Natural killer cell (primary cell): ENCODE measurements at regions not wholly inside any gene's neighbourhood (a gene's known extent, or its start where the extent isn't known, plus 50 kb on each side); places are given as distances from the start of the nearest gene placed in this dataset.

Source experiments
- ATAC-seq, 3 donors: fragments of 150-1000 bp in 2 of 3; fragments of 200-7000 bp in 1 of 3; cut with Tn5 transposase; 1 replicate in 1 of 3; 2 replicates in 2 of 3; pipeline ENCODE4 v1.10.0; 2021; ENCODE audit warnings: mild to moderate bottlenecking in 2 of 3, moderate library complexity in 2 of 3
- DNase-seq, 2 donors: peaks; one replicate each; pipeline versions ENCODE4 v3.0.0 to v3.0.0-alpha.2; 2013 to 2021; ENCODE audit warnings: mixed read lengths in 1 of 2
- H3K27ac ChIP-seq: one replicate; pipeline ENCODE4 v1.5.1; 2013; ENCODE audit warnings: mild to moderate bottlenecking, low read length
- H3K27me3 ChIP-seq: one replicate; pipeline ENCODE4 v1.6.1; 2013; ENCODE audit warnings: low read length; ENCODE audit not compliant: control insufficient read depth, insufficient read depth
- H3K36me3 ChIP-seq: one replicate; pipeline ENCODE4 v1.6.1; 2013; ENCODE audit warnings: low read length; ENCODE audit not compliant: control insufficient read depth, insufficient read depth
- H3K4me1 ChIP-seq: one replicate; pipeline ENCODE4 v1.6.1; 2013; ENCODE audit warnings: low read length; ENCODE audit not compliant: control insufficient read depth, insufficient read depth
- H3K4me3 ChIP-seq: one replicate; pipeline ENCODE4 v1.5.1; 2013; ENCODE audit warnings: low read length
- H3K9me3 ChIP-seq: one replicate; pipeline ENCODE4 v1.6.1; 2013; ENCODE audit warnings: low read length; ENCODE audit not compliant: control insufficient read depth, insufficient read depth
- H3K27ac Mint-ChIP-seq, 2 donors: one replicate each; pipeline ENCODE4 v1.8.0; 2022; ENCODE audit warnings: mild to moderate bottlenecking in 2 of 2, mixed read lengths in 2 of 2, moderate library complexity in 1 of 2
- H3K27me3 Mint-ChIP-seq, 2 donors: one replicate each; pipeline ENCODE4 v1.8.0; 2022; ENCODE audit warnings: low read depth in 2 of 2, mixed read lengths in 2 of 2
- H3K36me3 Mint-ChIP-seq: one replicate; pipeline ENCODE4 v1.8.0; 2022; ENCODE audit warnings: mixed read lengths
- H3K4me1 Mint-ChIP-seq, 2 donors: one replicate each; pipeline ENCODE4 v1.8.0; 2022; ENCODE audit warnings: mixed read lengths in 2 of 2
- H3K4me3 Mint-ChIP-seq: one replicate; pipeline ENCODE4 v1.8.0; 2022; ENCODE audit warnings: mild to moderate bottlenecking, moderate library complexity, mixed read lengths
- H3K9me3 Mint-ChIP-seq, 2 donors: one replicate each; pipeline ENCODE4 v1.8.0; 2022; ENCODE audit warnings: mixed read lengths in 2 of 2
- CTCF ChIP-seq: fragments of 200-600 bp; IDR thresholded peaks from one replicate; pipeline ENCODE4 v1.8.0; 2022; ENCODE audit warnings: antibody characterized with exemption
- WGBS: methylation state at CpG from one replicate; pipeline ENCODE4 v1.1.7; 2013; ENCODE audit warnings: missing lambda C conversion rate; ENCODE audit not compliant: insufficient coverage; 5-methylcytosine and 5-hydroxymethylcytosine counted together
- intact Hi-C: fragments of 100-400 bp; cut with micrococcal nuclease; formaldehyde crosslinking; loops from one replicate; pipeline ENCODE4 v1.14.2; 2022

GRCh38 chr14:38108681-38109080 lies 99.0 kb upstream of the SSTR1 start:
- WGBS = 79% methylated on average over 2 of the region's 2 CpGs

GRCh38 chr14:38110258-38110657 lies 97.4 kb upstream of the SSTR1 start:
- Histone ChIP-seq H3K9me3 (peaks cover 8% of the 10 kb centered on the region), H3K36me3 (no peaks in the 10 kb centered on the region), H3K4me3 (no peak overlapping the region), H3K27me3 (no peaks in the 10 kb centered on the region), H3K27ac (no peak overlapping the region), H3K4me1 (no peaks in the 10 kb centered on the region)
- no peak for DNase-seq
- no peak for ATAC-seq
- WGBS = 100% methylated on average over 1 of the region's 1 CpG
- Mint-ChIP-seq H3K36me3 (no peaks in the 10 kb centered on the region), H3K27ac (no peak overlapping the region), H3K27me3 (no peaks in the 10 kb centered on the region), H3K4me3 (no peak overlapping the region), H3K4me1 (peaks cover 8 to 11% of the 10 kb centered on the region in 2 donors), H3K9me3 (no peaks in the 10 kb centered on the region)
- no peak for TF ChIP-seq CTCF
- intact Hi-C loops = no loop called here

More at GRCh38 chr14:38108681-38109080, 99.0 kb upstream of the SSTR1 start:
- ATAC-seq (no peak), DNase-seq (no peak)
- Histone ChIP-seq H3K9me3 (peaks cover 8% of the 10 kb centered on the region), H3K27ac (no peak overlapping the region), H3K4me3 (no peak overlapping the region), H3K36me3 (no peaks in the 10 kb centered on the region), H3K27me3 (no peaks in the 10 kb centered on the region), H3K4me1 (no peaks in the 10 kb centered on the region)
- no peak for TF ChIP-seq CTCF
- H3K36me3 Mint-ChIP-seq = no peaks in the 10 kb centered on the region
- intact Hi-C loops = no loop called here
- no peak overlapping the region for H3K4me3 Mint-ChIP-seq
- H3K27ac Mint-ChIP-seq = no peak overlapping the region
- no peaks in the 10 kb centered on the region for H3K9me3 Mint-ChIP-seq
- H3K4me1 Mint-ChIP-seq = peaks cover 11 to 13% of the 10 kb centered on the region in 2 donors
- H3K27me3 Mint-ChIP-seq = no peaks in the 10 kb centered on the region

GRCh38 chr14:38111046-38111445 lies 96.7 kb upstream of the SSTR1 start:
- 100% methylated on average over 1 of the region's 2 CpGs for WGBS
- peaks cover 8% of the 10 kb centered on the region for H3K9me3 ChIP-seq
- H3K27ac ChIP-seq = no peak overlapping the region
- no peak overlapping the region for H3K27ac Mint-ChIP-seq
- TF ChIP-seq CTCF = no peak
- H3K4me1 ChIP-seq = no peaks in the 10 kb centered on the region
- no peaks in the 10 kb centered on the region for H3K9me3 Mint-ChIP-seq
- no peak overlapping the region for H3K4me3 ChIP-seq
- no peaks in the 10 kb centered on the region for H3K27me3 Mint-ChIP-seq
- H3K36me3 ChIP-seq = no peaks in the 10 kb centered on the region
- H3K27me3 ChIP-seq = no peaks in the 10 kb centered on the region
- peaks cover 8 to 11% of the 10 kb centered on the region in 2 donors for H3K4me1 Mint-ChIP-seq
- H3K36me3 Mint-ChIP-seq = no peaks in the 10 kb centered on the region
- intact Hi-C loops = no loop called here
- DNase-seq (no peak), ATAC-seq (no peak)
- H3K4me3 Mint-ChIP-seq = no peak overlapping the region

- H3K4me1 Mint-ChIP-seq = no peaks in the 10 kb centered on the region
- intact Hi-C loops = no loop called here
- no peak for DNase-seq
- Histone ChIP-seq H3K27me3 (no peaks in the 10 kb centered on the region), H3K9me3 (no peaks in the 10 kb centered on the region), H3K36me3 (no peaks in the 10 kb centered on the region), H3K4me3 (no peak overlapping the region), H3K4me1 (no peaks in the 10 kb centered on the region), H3K27ac (no peak overlapping the region)
- no peaks in the 10 kb centered on the region for H3K9me3 Mint-ChIP-seq
- no peaks in the 10 kb centered on the region for H3K36me3 Mint-ChIP-seq
- H3K27me3 Mint-ChIP-seq = no peaks in the 10 kb centered on the region
- H3K27ac Mint-ChIP-seq = no peak overlapping the region
- ATAC-seq = no peak
- TF ChIP-seq CTCF = no peak
- no peak overlapping the region for H3K4me3 Mint-ChIP-seq
Measured at GRCh38 chr14:38113546-38113945, 94.2 kb upstream of the SSTR1 start.
